ENCODE measurements at regions not wholly inside any gene's neighbourhood (a gene's known extent, or its start where the extent isn't known, plus 50 kb on each side); places are given as distances from the start of the nearest gene placed in this dataset.

GRCh38 chr2:102895376-102895775 is 133.5 kb downstream of the TMEM182 start:
- no peak overlapping the region for H3K18ac ChIP-seq (ENCODE audit: extremely low read depth, low read length)
- no peaks in the 10 kb centered on the region for H3K79me1 ChIP-seq (ENCODE audit: low read depth, low read length)
- no peak overlapping the region for H3K4ac ChIP-seq (replicated peaks; ENCODE audit: insufficient read length, low read depth, low read length)
- no peak overlapping the region for H3K27ac ChIP-seq (ENCODE audit: low read depth, low read length)
- no peak overlapping the region for H2AK5ac ChIP-seq (ENCODE audit: low read depth, low read length)
- H2AFZ ChIP-seq (ENCODE audit: low read length): no peak overlapping the region
- H3K36me3 ChIP-seq (ENCODE audit: control insufficient read depth in 2 of 4, insufficient read depth in 4 of 4, low read length in 3 of 4): no peaks in the 10 kb centered on the region
- ChIA-PET POLR2A (ENCODE audit: partially characterized antibody) (no interaction called here), CTCF (ENCODE audit: partially characterized antibody) (interaction anchor here (0.8 to 2.2 kb wide), 6 partner anchors 9 to 54 kb away, joined by 3 to 8 read pairs (median 4); no protein-coding TSS in a partner anchor)
- no peak overlapping the region for H2BK12ac ChIP-seq (ENCODE audit: low read depth, low read length)
- peaks cover 0 to 2% of the 10 kb centered on the region in 2 experiments for H4K20me1 ChIP-seq (replicated peaks in 1 of 2; ENCODE audit: control insufficient read depth in 1 of 2, insufficient read depth in 2 of 2, low read length in 2 of 2)
- no peaks in the 10 kb centered on the region; a peak in 1 of 7 replicates for H3K27me3 ChIP-seq (replicated peaks in 1 of 4; ENCODE audit: control insufficient read depth in 3 of 4, extremely low read depth in 1 of 4, insufficient read depth in 3 of 4, low read length in 3 of 4)
- H4K5ac ChIP-seq (ENCODE audit: insufficient read length, low read depth, low read length): no peak overlapping the region
- H2BK5ac ChIP-seq (ENCODE audit: low read depth, low read length): no peak overlapping the region
- no peak for TF ChIP-seq ATF2 (IDR thresholded peaks at IDR 0.05; ENCODE audit: low read length)
- TF ChIP-seq POLR2AphosphoS5 (IDR thresholded peaks at IDR 0.05; ENCODE audit: low read depth, low read length): peak; percentile 78
- TF ChIP-seq E2F6 (IDR thresholded peaks at IDR 0.05): peak; percentile 31; the same call in 1 of the 2 replicates
- TF ChIP-seq NANOG (IDR thresholded peaks at IDR 0.05; ENCODE audit: insufficient read depth, low read depth, low read length, poor library complexity, severe bottlenecking): peak; percentile 81
- no peak for TF ChIP-seq CHD1 (IDR thresholded peaks at IDR 0.05; ENCODE audit: low read depth, low read length)
- TF ChIP-seq CTCF (IDR thresholded peaks at IDR 0.05; ENCODE audit: control extremely low read depth in 1 of 3, insufficient read depth in 1 of 3, low read depth in 1 of 3, low read length in 3 of 3): peak in 1 of 3 experiments; percentile 3; a peak in 1 of 4 replicates
- peak; percentile 81 for TF ChIP-seq MAX (IDR thresholded peaks at IDR 0.05)
- no peak for DNase-seq (ENCODE audit: low read depth in 1 of 2, low spot score in 2 of 2)
- H2BK15ac ChIP-seq (ENCODE audit: low read length): no peak overlapping the region
- WGBS, 2 experiments (ENCODE audit: extremely low coverage in 1 of 2, insufficient coverage in 1 of 2, insufficient read length in 1 of 2, insufficient replicate concordance in 2 of 2, low coverage in 1 of 2, low lambda C conversion rate in 2 of 2, missing lambda C conversion rate in 1 of 2): 83% methylated on average over 2 of the region's 2 CpGs; no CpG with 5 or more reads in 1 of the 2 experiments
- H3K79me2 ChIP-seq (ENCODE audit: control insufficient read depth in 1 of 2, insufficient read depth in 2 of 2, low read length in 2 of 2): no peaks in the 10 kb centered on the region
- no peak overlapping the region for H3K56ac ChIP-seq (replicated peaks; ENCODE audit: insufficient read length, low read depth, low read length)
- no peak overlapping the region for H3K4me3 ChIP-seq (ENCODE audit: extremely low read depth in 1 of 4, insufficient read depth in 2 of 4, low read depth in 3 of 4, low read length in 4 of 4)
- no peak for FAIRE-seq
- no peak overlapping the region for H3K14ac ChIP-seq (ENCODE audit: insufficient read length)
- no peak overlapping the region for H4K8ac ChIP-seq (ENCODE audit: extremely low read depth, insufficient read depth, low read length)
- H3K23ac ChIP-seq (ENCODE audit: insufficient read length): no peak overlapping the region
- no peaks in the 10 kb centered on the region; a peak in 1 of 7 replicates for H3K4me1 ChIP-seq (replicated peaks in 1 of 4; ENCODE audit: control insufficient read depth in 3 of 4, insufficient read depth in 4 of 4, low read length in 3 of 4)
- no peak overlapping the region for H3K4me2 ChIP-seq (ENCODE audit: insufficient read depth in 1 of 2, low read depth in 2 of 2, low read length in 2 of 2)
- H3K9ac ChIP-seq (replicated peaks in 1 of 4; ENCODE audit: extremely low read depth in 1 of 4, low read depth in 3 of 4, low read length in 3 of 4): no peak overlapping the region
- H4K91ac ChIP-seq (replicated peaks; ENCODE audit: insufficient read length, low read length): no peak overlapping the region
- H2BK20ac ChIP-seq (ENCODE audit: low read length): no peak overlapping the region
- H3K9me3 ChIP-seq (ENCODE audit: insufficient read depth in 2 of 2, low read depth in 1 of 2, low read length in 1 of 2): no peaks in the 10 kb centered on the region
- H2BK120ac ChIP-seq (replicated peaks; ENCODE audit: low read depth, low read length): no peak overlapping the region
- no peaks in the 10 kb centered on the region for H3K23me2 ChIP-seq (ENCODE audit: low read depth, low read length)
